RWPE1 (cell line): ENCODE measurements at regions not wholly inside any gene's neighbourhood (a gene's known extent, or its start where the extent isn't known, plus 50 kb on each side); places are given as distances from the start of the nearest gene placed in this dataset.

Source experiments
- CTCF ChIA-PET: fragments of 350-600 bp; sonication (Branson Sonifier 250); formaldehyde crosslinking; extraction: SDS; loops from one replicate; lab custom pipeline; 2021; lab: Yijun Ruan, JAX
- POLR2A ChIA-PET: fragments of 400-600 bp; formaldehyde crosslinking; extraction: SDS; loops from one replicate; lab custom pipeline; 2020; ENCODE audit warnings: antibody characterized with exemption; ENCODE audit not compliant: low non-redundant PET; lab: Yijun Ruan, JAX
- DNase-seq: peaks from one replicate; pipeline ENCODE4 v3.0.0; 2012; ENCODE audit warnings: low spot score
- H3K27ac ChIP-seq: fragments of 450-650 bp; 2 replicates; pipeline ENCODE4 v1.5.1; 2017
- TF ChIP-seq, protein P1 (sequence below): fragments of 450-650 bp; conservative IDR thresholded peaks from 2 replicates; pipeline ENCODE4 v1.5.1; 2017; ENCODE audit warnings: low read depth, mild to moderate bottlenecking

GRCh38 chr10:111206521-111206920 lies 129.7 kb downstream of the ADRA2A start:
- no peak for DNase-seq
- ChIA-PET CTCF (interaction anchor here (0.8 to 1.0 kb wide), 2 partner anchors 10 to 81 kb away, joined by 3 to 4 read pairs; no protein-coding TSS in a partner anchor), POLR2A (no interaction called here)
- no peak overlapping the region for H3K27ac ChIP-seq
- TF ChIP-seq, protein P1, sequence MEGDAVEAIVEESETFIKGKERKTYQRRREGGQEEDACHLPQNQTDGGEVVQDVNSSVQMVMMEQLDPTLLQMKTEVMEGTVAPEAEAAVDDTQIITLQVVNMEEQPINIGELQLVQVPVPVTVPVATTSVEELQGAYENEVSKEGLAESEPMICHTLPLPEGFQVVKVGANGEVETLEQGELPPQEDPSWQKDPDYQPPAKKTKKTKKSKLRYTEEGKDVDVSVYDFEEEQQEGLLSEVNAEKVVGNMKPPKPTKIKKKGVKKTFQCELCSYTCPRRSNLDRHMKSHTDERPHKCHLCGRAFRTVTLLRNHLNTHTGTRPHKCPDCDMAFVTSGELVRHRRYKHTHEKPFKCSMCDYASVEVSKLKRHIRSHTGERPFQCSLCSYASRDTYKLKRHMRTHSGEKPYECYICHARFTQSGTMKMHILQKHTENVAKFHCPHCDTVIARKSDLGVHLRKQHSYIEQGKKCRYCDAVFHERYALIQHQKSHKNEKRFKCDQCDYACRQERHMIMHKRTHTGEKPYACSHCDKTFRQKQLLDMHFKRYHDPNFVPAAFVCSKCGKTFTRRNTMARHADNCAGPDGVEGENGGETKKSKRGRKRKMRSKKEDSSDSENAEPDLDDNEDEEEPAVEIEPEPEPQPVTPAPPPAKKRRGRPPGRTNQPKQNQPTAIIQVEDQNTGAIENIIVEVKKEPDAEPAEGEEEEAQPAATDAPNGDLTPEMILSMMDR, result no peak

DNA sequence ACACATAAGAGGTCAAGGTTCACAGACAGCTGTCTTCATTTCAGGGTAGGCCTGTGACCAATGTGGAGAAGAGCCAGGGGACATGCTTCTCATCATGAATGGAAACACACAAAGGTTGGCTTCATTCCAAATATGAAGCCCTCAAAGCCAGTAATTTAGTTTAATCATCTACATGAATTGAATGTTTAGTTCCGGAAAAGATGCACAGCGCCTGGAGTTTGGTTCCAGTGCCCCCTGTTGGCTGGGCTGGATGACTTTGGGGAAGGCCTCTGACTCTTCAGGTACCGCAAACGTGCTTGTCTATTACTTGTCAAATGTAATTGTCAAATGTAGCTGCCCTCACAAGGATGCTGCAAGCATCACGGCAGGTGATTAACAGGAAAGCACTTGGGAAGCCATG lies 130.7 kb downstream of the ADRA2A start:
- no peak overlapping the region for H3K27ac ChIP-seq
- ChIA-PET POLR2A (no interaction called here), CTCF (interaction anchor here (0.6 kb wide), 1 partner anchor 115 kb away, joined by 3 read pairs; no protein-coding TSS in a partner anchor)
- TF ChIP-seq, protein P1, result no peak
- no peak for DNase-seq

- no peak for DNase-seq
- CTCF ChIA-PET, result no interaction called here
- POLR2A ChIA-PET, result no interaction called here
- H3K27ac ChIP-seq, result no peak overlapping the region
- TF ChIP-seq, protein P1, result no peak
Measured at GRCh38 chr10:111208951-111209350, 132.1 kb downstream of the ADRA2A start.

- POLR2A ChIA-PET, result no interaction called here
Measured at GRCh38 chr10:111209692-111210091, 132.9 kb downstream of the ADRA2A start.

DNA sequence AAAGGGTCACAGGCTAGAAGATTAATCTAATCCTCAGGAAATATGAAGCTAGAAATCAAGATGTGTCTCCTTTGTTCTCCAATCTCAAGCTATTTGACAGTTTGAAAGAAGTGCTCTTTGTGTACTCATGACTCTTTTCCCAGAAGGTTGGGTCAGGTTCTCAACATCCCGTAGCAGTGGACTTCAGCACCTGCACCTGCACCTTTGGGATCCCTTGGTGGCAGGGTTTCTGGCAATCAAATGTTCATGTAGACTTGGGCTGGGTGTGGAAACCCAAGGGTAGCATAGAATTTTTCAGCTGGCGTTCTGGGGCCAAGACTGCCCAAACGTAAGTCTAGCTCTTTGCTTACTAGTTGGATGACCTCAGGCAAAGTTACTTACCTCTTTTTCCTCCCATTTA lies 134.4 kb downstream of the ADRA2A start:
- POLR2A ChIA-PET, result no interaction called here

More at GRCh38 chr10:111209692-111210091, 132.9 kb downstream of the ADRA2A start:
- DNase-seq, result no peak
- H3K27ac ChIP-seq, result no peak overlapping the region
- CTCF ChIA-PET, result interaction anchor here (1.0 kb wide), 1 partner anchor 927 kb away, joined by 3 read pairs; no protein-coding TSS in a partner anchor
- TF ChIP-seq, protein P1, result no peak

DNA sequence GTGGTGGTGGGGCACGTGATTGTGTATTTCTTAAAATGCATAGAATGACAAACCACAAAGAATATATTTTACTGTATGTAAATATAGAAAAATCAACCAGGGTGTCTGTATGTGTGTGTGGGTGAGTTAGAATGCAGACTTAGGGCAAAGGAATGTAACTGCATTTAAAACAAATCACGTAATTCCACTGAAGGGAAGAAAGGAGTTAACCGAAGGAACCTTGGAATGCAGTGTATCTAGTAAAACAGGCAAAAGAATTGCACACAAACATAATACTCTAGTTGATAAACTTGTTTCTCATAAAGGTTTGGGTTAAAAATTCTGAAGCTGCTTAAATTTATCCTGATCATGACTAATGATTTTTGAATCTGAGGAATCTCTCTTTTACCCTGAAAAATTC lies 134.9 kb downstream of the ADRA2A start:
- ChIA-PET CTCF (no interaction called here), POLR2A (no interaction called here)
- TF ChIP-seq, protein P1, result no peak
- no peak for DNase-seq
- H3K27ac ChIP-seq, result no peak overlapping the region

More for the DNA sequence above, 134.4 kb downstream of the ADRA2A start:
- no peak overlapping the region for H3K27ac ChIP-seq
- CTCF ChIA-PET, result interaction anchor here (0.6 kb wide), 1 partner anchor 1343 kb away, joined by 5 read pairs; no protein-coding TSS in a partner anchor
- TF ChIP-seq, protein P1, result no peak
- no peak for DNase-seq
